Stimulated activated effector memory CD8-positive, alpha-beta T cell treated with anti-CD3 and anti-CD28 coated beads, Interleukin-12 subunit alpha, Interleukin-12 subunit beta, amount 100 ng/mL, for 72 hours (primary cell): ENCODE measurements at regions not wholly inside any gene's neighbourhood (a gene's known extent, or its start where the extent isn't known, plus 50 kb on each side); places are given as distances from the start of the nearest gene placed in this dataset.

Source experiments
- ATAC-seq: fragments of 150-1000 bp; cut with Tn5 transposase; 2 replicates; pipeline ENCODE4 v1.10.0; 2021
- DNase-seq, 2 donors: peaks; one replicate each; pipeline ENCODE4 v3.0.0; 2021 to 2022; ENCODE audit warnings: low spot score in 2 of 2
- H3K27ac Mint-ChIP-seq: one replicate; pipeline ENCODE4 v1.8.0; 2022; ENCODE audit warnings: mild to moderate bottlenecking, mixed read lengths
- H3K36me3 Mint-ChIP-seq: one replicate; pipeline ENCODE4 v1.8.0; 2022; ENCODE audit warnings: mild to moderate bottlenecking, mixed read lengths
- H3K4me1 Mint-ChIP-seq: one replicate; pipeline ENCODE4 v1.8.0; 2022; ENCODE audit warnings: mixed read lengths
- H3K4me3 Mint-ChIP-seq: one replicate; pipeline ENCODE4 v1.8.0; 2022; ENCODE audit warnings: mild to moderate bottlenecking, mixed read lengths
- H3K9me3 Mint-ChIP-seq: one replicate; pipeline ENCODE4 v1.8.0; 2022; ENCODE audit warnings: mixed read lengths

GRCh38 chr2:239588451-239589269 lies 187.8 kb upstream of the HDAC4 start:
- H3K36me3 Mint-ChIP-seq: no peaks in the 10 kb centered on the region
- ATAC-seq (no peak), DNase-seq (no peak)
- peaks cover 5% of the 10 kb centered on the region for H3K9me3 Mint-ChIP-seq
- no peak overlapping the region for H3K4me3 Mint-ChIP-seq
- H3K4me1 Mint-ChIP-seq: peaks cover 18% of the 10 kb centered on the region
- H3K27ac Mint-ChIP-seq: no peak overlapping the region

DNA sequence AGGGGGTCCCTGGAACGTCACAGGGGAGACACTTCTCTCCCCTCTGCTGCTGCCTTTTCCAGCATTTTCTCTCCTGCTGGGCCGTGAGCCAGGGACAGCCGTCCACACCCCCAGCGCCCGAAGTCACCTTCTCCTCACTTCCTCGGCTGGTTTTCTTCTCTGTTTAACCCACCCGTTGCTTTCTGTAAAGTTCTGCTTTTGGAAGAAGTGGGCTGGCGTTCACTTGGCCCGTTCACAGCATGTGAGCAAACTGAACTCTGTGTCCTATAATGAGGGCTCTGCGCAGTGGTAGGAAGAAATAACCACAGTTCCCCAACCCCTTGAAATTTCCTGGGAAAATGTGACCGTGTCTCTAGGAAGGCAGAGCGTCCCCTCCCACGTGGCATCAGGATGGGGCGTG lies 187.0 kb upstream of the HDAC4 start:
- no peak overlapping the region for H3K27ac Mint-ChIP-seq

GRCh38 chr2:239587311-239587731 lies 186.5 kb upstream of the HDAC4 start:
- ATAC-seq: no peak
- no peaks in the 10 kb centered on the region for H3K36me3 Mint-ChIP-seq
- H3K4me3 Mint-ChIP-seq: no peak overlapping the region
- peaks cover 5% of the 10 kb centered on the region for H3K9me3 Mint-ChIP-seq
- peaks cover 15% of the 10 kb centered on the region for H3K4me1 Mint-ChIP-seq
- no peak for DNase-seq
- no peak overlapping the region for H3K27ac Mint-ChIP-seq

More for the DNA sequence above, 187.0 kb upstream of the HDAC4 start:
- Mint-ChIP-seq H3K36me3 (no peaks in the 10 kb centered on the region), H3K4me3 (no peak overlapping the region), H3K9me3 (peaks cover 5% of the 10 kb centered on the region), H3K4me1 (peaks cover 18% of the 10 kb centered on the region)
- no peak for ATAC-seq
- no peak for DNase-seq

DNA sequence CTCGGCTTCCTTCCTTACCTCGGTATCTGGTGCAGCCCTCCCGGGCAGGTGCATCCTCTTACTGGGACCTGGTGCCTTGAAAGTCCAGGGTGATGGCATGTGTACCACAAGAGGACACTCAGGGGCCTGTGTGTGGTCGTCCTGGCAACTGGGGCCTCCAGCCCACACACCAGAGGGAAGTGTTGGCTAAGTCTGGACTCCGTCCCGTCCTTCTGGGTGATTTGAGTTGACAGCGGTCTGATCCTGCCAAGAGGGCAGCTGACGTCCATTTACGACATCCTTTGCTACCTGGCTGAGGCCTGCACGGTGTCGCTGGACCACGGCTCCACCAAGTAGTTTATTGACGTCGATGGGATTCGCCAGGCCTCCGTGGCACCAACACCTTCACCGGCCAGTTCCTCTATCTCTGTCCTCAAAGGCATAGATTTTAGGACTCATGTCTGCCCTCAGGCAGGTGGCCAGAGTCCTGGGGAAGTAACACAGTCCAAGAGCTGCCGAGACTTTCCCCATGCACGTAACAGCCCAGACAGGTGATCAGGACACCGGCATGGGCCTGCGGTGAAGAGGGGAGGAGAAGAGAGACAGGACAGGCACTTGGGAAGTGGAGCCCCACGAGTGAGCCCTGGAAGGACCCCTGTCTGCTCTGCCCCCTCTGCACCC lies 186.0 kb upstream of the HDAC4 start:
- peaks cover 10% of the 10 kb centered on the region for H3K4me1 Mint-ChIP-seq
- ATAC-seq (no peak), DNase-seq (no peak)
- peaks cover 2% of the 10 kb centered on the region for H3K9me3 Mint-ChIP-seq
- no peak overlapping the region for H3K27ac Mint-ChIP-seq
- H3K4me3 Mint-ChIP-seq: no peak overlapping the region
- no peaks in the 10 kb centered on the region for H3K36me3 Mint-ChIP-seq

GRCh38 chr2:239585422-239585821 lies 184.6 kb upstream of the HDAC4 start:
- no peaks in the 10 kb centered on the region for H3K36me3 Mint-ChIP-seq
- peaks cover 6% of the 10 kb centered on the region for H3K4me1 Mint-ChIP-seq
- H3K9me3 Mint-ChIP-seq: no peaks in the 10 kb centered on the region
- ATAC-seq (no peak), DNase-seq (no peak)
- H3K4me3 Mint-ChIP-seq: no peak overlapping the region
- H3K27ac Mint-ChIP-seq: no peak overlapping the region

GRCh38 chr2:239584986-239585385 lies 184.2 kb upstream of the HDAC4 start:
- ATAC-seq (no peak), DNase-seq (no peak)
- H3K36me3 Mint-ChIP-seq: no peaks in the 10 kb centered on the region
- peaks cover 9% of the 10 kb centered on the region for H3K4me1 Mint-ChIP-seq
- H3K27ac Mint-ChIP-seq: no peak overlapping the region
- no peak overlapping the region for H3K4me3 Mint-ChIP-seq
- no peaks in the 10 kb centered on the region for H3K9me3 Mint-ChIP-seq

GRCh38 chr2:239583879-239584859 lies 183.3 kb upstream of the HDAC4 start:
- DNase-seq (no peak), ATAC-seq (no peak)
- Mint-ChIP-seq H3K9me3 (no peaks in the 10 kb centered on the region), H3K4me3 (no peak overlapping the region), H3K4me1 (peaks cover 10% of the 10 kb centered on the region), H3K27ac (no peak overlapping the region), H3K36me3 (no peaks in the 10 kb centered on the region)

GRCh38 chr2:239583171-239583878 lies 182.5 kb upstream of the HDAC4 start:
- Mint-ChIP-seq H3K36me3 (no peaks in the 10 kb centered on the region), H3K9me3 (no peaks in the 10 kb centered on the region), H3K27ac (peak overlapping the region; percentile 81), H3K4me1 (peaks cover 8% of the 10 kb centered on the region), H3K4me3 (no peak overlapping the region)
- ATAC-seq (no peak), DNase-seq (no peak)

DNA sequence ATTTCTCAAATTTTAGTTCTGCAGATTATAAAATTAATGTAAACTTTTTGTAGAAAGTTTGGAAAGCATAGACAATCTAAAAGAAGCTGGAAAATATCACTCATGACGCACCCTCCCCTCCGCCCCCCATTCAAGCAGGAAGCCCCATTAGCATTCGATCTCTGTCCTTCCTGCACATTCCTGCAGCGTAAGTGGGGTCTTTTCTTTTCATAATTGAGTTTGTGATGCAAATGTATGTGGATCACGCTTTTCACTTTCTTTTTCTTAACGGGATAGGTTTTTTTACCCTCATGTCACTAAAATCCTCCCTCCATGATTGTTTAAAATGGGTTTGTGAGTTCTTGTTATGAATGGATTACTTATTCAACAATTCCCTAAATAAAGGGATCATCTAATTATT lies 181.7 kb upstream of the HDAC4 start:
- Mint-ChIP-seq H3K4me1 (peaks cover 8% of the 10 kb centered on the region), H3K4me3 (no peak overlapping the region), H3K27ac (no peak overlapping the region), H3K9me3 (no peaks in the 10 kb centered on the region), H3K36me3 (no peaks in the 10 kb centered on the region)
- DNase-seq (no peak), ATAC-seq (no peak)

DNA sequence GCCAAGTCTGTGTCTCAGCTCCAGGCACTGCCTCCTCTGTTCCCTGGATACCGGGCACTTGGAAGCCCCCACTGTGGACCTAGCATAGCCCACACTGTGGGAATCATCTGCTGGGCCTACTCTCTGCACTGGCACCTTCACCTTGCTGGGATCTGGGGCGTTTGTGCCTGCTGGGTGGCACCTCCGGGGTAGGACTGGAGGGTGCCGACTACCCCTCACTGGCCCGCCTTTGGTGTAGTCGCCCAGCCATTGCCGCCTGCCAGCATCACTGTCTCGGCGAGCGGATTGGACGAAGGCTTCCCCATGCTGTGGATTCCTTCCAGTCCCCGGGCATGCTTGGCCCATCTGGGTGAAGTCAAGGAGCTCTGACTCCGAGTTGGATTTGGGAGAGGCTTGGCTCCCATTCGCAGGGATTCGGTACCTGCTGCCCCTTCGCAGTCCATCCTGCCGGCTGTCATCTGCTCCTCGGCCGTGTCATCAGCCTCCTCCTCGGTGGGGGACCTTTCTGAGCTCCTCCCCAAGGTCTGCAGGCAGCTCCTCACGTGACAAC lies 180.6 kb upstream of the HDAC4 start:
- DNase-seq (no peak), ATAC-seq (no peak)
- Mint-ChIP-seq H3K4me3 (no peak overlapping the region), H3K4me1 (peaks cover 8% of the 10 kb centered on the region), H3K9me3 (no peaks in the 10 kb centered on the region), H3K36me3 (no peaks in the 10 kb centered on the region), H3K27ac (no peak overlapping the region)

- ATAC-seq (no peak), DNase-seq (no peak)
- Mint-ChIP-seq H3K4me3 (no peak overlapping the region), H3K36me3 (no peaks in the 10 kb centered on the region), H3K9me3 (no peaks in the 10 kb centered on the region), H3K4me1 (peaks cover 8% of the 10 kb centered on the region), H3K27ac (no peak overlapping the region)
These were observed 179.3 kb upstream of the HDAC4 start for GRCh38 chr2:239580199-239580527.

DNA sequence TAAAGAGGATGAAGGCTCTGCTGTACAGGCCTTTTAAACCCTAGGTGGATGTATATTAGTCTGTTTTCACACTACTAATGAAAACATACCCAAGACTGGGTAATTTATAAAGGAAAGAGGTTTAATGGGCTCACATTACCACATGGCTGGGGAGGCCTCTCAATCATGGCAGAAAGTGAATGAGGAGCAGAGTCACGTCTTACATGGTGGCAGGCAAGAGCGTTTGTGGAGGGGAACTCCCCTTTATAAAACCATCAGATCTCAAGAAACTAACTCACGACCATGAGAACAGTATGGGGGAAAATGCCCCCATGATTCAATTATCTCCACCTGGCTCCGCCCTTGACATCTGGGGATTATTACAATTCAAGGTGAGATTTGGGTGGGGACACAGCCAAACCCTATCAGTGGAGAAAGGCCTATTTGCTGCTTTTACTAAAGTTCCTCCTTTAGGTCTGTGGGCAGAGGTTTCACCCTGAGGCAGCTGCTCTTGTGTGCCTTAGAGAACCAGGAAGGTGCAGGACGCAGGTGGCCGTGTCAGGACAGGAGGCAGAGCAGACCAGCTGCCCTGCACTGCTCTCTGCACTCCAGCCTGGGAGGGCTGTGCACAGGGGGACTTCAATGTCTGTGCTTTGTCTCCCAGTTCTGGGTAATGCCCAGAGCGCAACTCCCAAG lies 178.8 kb upstream of the HDAC4 start:
- H3K27ac Mint-ChIP-seq: no peak overlapping the region
- no peaks in the 10 kb centered on the region for H3K36me3 Mint-ChIP-seq
- no peaks in the 10 kb centered on the region for H3K9me3 Mint-ChIP-seq
- ATAC-seq (no peak), DNase-seq (no peak)
- H3K4me3 Mint-ChIP-seq: no peak overlapping the region
- peaks cover 8% of the 10 kb centered on the region for H3K4me1 Mint-ChIP-seq

- ATAC-seq (no peak), DNase-seq (no peak)
- H3K36me3 Mint-ChIP-seq: no peaks in the 10 kb centered on the region
- H3K9me3 Mint-ChIP-seq: no peaks in the 10 kb centered on the region
- H3K27ac Mint-ChIP-seq: no peak overlapping the region
- H3K4me1 Mint-ChIP-seq: peaks cover 8% of the 10 kb centered on the region
- no peak overlapping the region for H3K4me3 Mint-ChIP-seq
These were observed 178.3 kb upstream of the HDAC4 start for GRCh38 chr2:239579081-239579480.

GRCh38 chr2:239578381-239578780 lies 177.6 kb upstream of the HDAC4 start:
- DNase-seq (no peak), ATAC-seq (no peak)
- Mint-ChIP-seq H3K4me1 (peaks cover 8% of the 10 kb centered on the region), H3K36me3 (no peaks in the 10 kb centered on the region), H3K4me3 (no peak overlapping the region), H3K27ac (no peak overlapping the region), H3K9me3 (no peaks in the 10 kb centered on the region)
